HEK293 (cell line): ENCODE measurements at regions not wholly inside any gene's neighbourhood (a gene's known extent, or its start where the extent isn't known, plus 50 kb on each side); places are given as distances from the start of the nearest gene placed in this dataset.

Experiments used
- HOXC10 ChIP-seq: sonication (generic); formaldehyde crosslinking; IDR thresholded peaks from 2 replicates; pipeline ENCODE4 v1.8.1; 2023; ENCODE audit warnings: mild to moderate bottlenecking, missing genetic modification reagents
- YY1 ChIP-seq: fragments of 450-650 bp; formaldehyde crosslinking; IDR thresholded peaks from 2 replicates; pipeline ENCODE4 v1.5.1; 2018; ENCODE audit warnings: missing biosample characterization, missing genetic modification characterization
- ZNF155 ChIP-seq: fragments of 450-650 bp; formaldehyde crosslinking; IDR thresholded peaks from 2 replicates; pipeline ENCODE4 v1.5.1; 2016; ENCODE audit warnings: missing biosample characterization, missing genetic modification characterization
- ZNF24 ChIP-seq: fragments of 450-650 bp; formaldehyde crosslinking; IDR thresholded peaks from 2 replicates; pipeline ENCODE4 v1.5.1; 2016; ENCODE audit warnings: missing biosample characterization, missing genetic modification characterization
- TF ChIP-seq, protein P1 (sequence below): fragments of 450-650 bp; formaldehyde crosslinking; IDR thresholded peaks from 2 replicates; pipeline ENCODE4 v1.5.1; 2016; ENCODE audit warnings: missing biosample characterization, missing genetic modification characterization
- TF ChIP-seq, protein P2 (sequence below): fragments of 450-650 bp; formaldehyde crosslinking; IDR thresholded peaks from 2 replicates; pipeline ENCODE4 v1.5.1; 2016; ENCODE audit warnings: missing biosample characterization, missing genetic modification characterization
- TF ChIP-seq, protein P3 (sequence below): fragments of 450-650 bp; formaldehyde crosslinking; IDR thresholded peaks from 2 replicates; pipeline ENCODE4 v1.5.1; 2016; ENCODE audit warnings: missing biosample characterization, missing genetic modification characterization
- TF ChIP-seq, protein P4 (sequence below): fragments of 450-650 bp; formaldehyde crosslinking; IDR thresholded peaks from 2 replicates; pipeline ENCODE4 v1.5.1; 2016; ENCODE audit warnings: missing biosample characterization, missing genetic modification characterization

DNA sequence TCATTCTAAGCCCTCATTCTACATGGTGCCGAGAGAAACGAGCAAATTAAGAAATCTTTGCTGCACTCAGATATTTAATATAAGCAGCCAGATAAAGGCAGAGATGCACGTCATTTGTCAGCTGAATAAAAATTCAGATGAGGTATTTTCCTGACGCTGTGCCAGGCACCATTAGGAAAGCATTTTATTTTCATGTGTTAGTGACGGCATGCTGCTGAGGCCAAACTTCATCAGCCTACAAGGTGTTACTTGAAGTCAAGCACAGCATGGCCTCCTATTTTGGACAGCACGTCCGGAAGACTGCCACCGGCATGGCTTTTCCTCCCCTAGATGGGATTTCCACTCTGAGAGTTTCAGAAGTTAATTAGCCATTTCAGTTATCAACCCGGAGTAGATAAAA is 70.3 kb downstream of the IRX3 start:
- TF ChIP-seq, protein P1, sequence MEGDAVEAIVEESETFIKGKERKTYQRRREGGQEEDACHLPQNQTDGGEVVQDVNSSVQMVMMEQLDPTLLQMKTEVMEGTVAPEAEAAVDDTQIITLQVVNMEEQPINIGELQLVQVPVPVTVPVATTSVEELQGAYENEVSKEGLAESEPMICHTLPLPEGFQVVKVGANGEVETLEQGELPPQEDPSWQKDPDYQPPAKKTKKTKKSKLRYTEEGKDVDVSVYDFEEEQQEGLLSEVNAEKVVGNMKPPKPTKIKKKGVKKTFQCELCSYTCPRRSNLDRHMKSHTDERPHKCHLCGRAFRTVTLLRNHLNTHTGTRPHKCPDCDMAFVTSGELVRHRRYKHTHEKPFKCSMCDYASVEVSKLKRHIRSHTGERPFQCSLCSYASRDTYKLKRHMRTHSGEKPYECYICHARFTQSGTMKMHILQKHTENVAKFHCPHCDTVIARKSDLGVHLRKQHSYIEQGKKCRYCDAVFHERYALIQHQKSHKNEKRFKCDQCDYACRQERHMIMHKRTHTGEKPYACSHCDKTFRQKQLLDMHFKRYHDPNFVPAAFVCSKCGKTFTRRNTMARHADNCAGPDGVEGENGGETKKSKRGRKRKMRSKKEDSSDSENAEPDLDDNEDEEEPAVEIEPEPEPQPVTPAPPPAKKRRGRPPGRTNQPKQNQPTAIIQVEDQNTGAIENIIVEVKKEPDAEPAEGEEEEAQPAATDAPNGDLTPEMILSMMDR (tag by site-specific recombination): no peak
- TF ChIP-seq ZNF155 (tag by site-specific recombination): no peak
- TF ChIP-seq, protein P2, sequence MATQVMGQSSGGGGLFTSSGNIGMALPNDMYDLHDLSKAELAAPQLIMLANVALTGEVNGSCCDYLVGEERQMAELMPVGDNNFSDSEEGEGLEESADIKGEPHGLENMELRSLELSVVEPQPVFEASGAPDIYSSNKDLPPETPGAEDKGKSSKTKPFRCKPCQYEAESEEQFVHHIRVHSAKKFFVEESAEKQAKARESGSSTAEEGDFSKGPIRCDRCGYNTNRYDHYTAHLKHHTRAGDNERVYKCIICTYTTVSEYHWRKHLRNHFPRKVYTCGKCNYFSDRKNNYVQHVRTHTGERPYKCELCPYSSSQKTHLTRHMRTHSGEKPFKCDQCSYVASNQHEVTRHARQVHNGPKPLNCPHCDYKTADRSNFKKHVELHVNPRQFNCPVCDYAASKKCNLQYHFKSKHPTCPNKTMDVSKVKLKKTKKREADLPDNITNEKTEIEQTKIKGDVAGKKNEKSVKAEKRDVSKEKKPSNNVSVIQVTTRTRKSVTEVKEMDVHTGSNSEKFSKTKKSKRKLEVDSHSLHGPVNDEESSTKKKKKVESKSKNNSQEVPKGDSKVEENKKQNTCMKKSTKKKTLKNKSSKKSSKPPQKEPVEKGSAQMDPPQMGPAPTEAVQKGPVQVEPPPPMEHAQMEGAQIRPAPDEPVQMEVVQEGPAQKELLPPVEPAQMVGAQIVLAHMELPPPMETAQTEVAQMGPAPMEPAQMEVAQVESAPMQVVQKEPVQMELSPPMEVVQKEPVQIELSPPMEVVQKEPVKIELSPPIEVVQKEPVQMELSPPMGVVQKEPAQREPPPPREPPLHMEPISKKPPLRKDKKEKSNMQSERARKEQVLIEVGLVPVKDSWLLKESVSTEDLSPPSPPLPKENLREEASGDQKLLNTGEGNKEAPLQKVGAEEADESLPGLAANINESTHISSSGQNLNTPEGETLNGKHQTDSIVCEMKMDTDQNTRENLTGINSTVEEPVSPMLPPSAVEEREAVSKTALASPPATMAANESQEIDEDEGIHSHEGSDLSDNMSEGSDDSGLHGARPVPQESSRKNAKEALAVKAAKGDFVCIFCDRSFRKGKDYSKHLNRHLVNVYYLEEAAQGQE (tag by site-specific recombination): no peak
- no peak for TF ChIP-seq YY1 (tag by site-specific recombination)
- TF ChIP-seq ZNF24: no peak
- TF ChIP-seq, protein P3, sequence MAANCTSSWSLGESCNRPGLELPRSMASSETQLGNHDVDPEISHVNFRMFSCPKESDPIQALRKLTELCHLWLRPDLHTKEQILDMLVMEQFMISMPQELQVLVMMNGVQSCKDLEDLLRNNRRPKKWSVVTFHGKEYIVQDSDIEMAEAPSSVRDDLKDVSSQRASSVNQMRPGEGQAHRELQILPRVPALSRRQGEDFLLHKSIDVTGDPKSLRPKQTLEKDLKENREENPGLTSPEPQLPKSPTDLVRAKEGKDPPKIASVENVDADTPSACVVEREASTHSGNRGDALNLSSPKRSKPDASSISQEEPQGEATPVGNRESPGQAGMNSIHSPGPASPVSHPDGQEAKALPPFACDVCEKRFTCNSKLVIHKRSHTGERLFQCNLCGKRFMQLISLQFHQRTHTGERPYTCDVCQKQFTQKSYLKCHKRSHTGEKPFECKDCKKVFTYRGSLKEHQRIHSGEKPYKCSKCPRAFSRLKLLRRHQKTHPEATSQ (tag by site-specific recombination): no peak
- TF ChIP-seq, protein P4, sequence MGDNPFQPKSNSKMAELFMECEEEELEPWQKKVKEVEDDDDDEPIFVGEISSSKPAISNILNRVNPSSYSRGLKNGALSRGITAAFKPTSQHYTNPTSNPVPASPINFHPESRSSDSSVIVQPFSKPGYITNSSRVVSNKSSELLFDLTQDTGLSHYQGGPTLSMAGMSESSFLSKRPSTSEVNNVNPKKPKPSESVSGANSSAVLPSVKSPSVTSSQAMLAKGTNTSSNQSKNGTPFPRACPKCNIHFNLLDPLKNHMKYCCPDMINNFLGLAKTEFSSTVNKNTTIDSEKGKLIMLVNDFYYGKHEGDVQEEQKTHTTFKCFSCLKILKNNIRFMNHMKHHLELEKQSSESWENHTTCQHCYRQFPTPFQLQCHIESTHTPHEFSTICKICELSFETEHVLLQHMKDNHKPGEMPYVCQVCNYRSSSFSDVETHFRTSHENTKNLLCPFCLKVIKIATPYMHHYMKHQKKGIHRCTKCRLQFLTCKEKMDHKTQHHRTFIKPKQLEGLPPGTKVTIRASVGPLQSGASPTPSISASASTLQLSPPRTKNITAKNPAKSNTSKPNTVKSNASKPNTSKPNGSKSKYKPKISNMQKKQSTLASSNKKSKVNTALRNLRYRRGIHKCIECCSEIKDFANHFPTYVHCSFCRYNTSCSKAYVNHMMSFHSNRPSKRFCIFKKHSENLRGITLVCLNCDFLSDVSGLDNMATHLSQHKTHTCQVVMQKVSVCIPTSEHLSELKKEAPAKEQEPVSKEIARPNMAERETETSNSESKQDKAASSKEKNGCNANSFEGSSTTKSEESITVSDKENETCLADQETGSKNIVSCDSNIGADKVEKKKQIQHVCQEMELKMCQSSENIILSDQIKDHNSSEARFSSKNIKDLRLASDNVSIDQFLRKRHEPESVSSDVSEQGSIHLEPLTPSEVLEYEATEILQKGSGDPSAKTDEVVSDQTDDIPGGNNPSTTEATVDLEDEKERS (tag by site-specific recombination): no peak
- no peak for TF ChIP-seq HOXC10 (CRISPR knock-in tag)
